ENCODE measurements at regions not wholly inside any gene's neighbourhood (a gene's known extent, or its start where the extent isn't known, plus 50 kb on each side); places are given as distances from the start of the nearest gene placed in this dataset.

- H3K9ac ChIP-seq (ENCODE audit: low read length) = no peak overlapping the region
- H3K27ac ChIP-seq (ENCODE audit: low read depth, low read length) = no peak overlapping the region
- H3K27me3 ChIP-seq (ENCODE audit: control insufficient read depth in 1 of 2, insufficient read depth in 2 of 2, low read length in 2 of 2) = no peaks in the 10 kb centered on the region
- H3K4me3 ChIP-seq (ENCODE audit: low read depth in 1 of 2, low read length in 2 of 2) = no peak overlapping the region
- H3K36me3 ChIP-seq (ENCODE audit: insufficient read depth, low read length) = no peaks in the 10 kb centered on the region
- peaks cover 3% of the 10 kb centered on the region for H3K9me3 ChIP-seq (ENCODE audit: low read length)
- H3K4me1 ChIP-seq (ENCODE audit: insufficient read depth, low read length) = no peaks in the 10 kb centered on the region
Observed at GRCh38 chr9:80954521-80954920, 734.8 kb downstream of the TLE1 start.

GRCh38 chr9:80952363-80952922, 736.9 kb downstream of the TLE1 start:
- Histone ChIP-seq H3K4me1 (ENCODE audit: insufficient read depth, low read length) (no peaks in the 10 kb centered on the region), H3K27me3 (ENCODE audit: control insufficient read depth in 1 of 2, insufficient read depth in 2 of 2, low read length in 2 of 2) (no peaks in the 10 kb centered on the region), H3K36me3 (ENCODE audit: insufficient read depth, low read length) (no peaks in the 10 kb centered on the region), H3K9ac (ENCODE audit: low read length) (no peak overlapping the region), H3K9me3 (ENCODE audit: low read length) (no peaks in the 10 kb centered on the region), H3K4me3 (ENCODE audit: low read depth in 1 of 2, low read length in 2 of 2) (no peak overlapping the region), H3K27ac (ENCODE audit: low read depth, low read length) (no peak overlapping the region)

GRCh38 chr9:80951675-80952074, 737.7 kb downstream of the TLE1 start:
- Histone ChIP-seq H3K36me3 (ENCODE audit: insufficient read depth, low read length) (no peaks in the 10 kb centered on the region), H3K4me1 (ENCODE audit: insufficient read depth, low read length) (no peaks in the 10 kb centered on the region), H3K4me3 (ENCODE audit: low read depth in 1 of 2, low read length in 2 of 2) (no peak overlapping the region), H3K9ac (ENCODE audit: low read length) (no peak overlapping the region), H3K9me3 (ENCODE audit: low read length) (no peaks in the 10 kb centered on the region), H3K27ac (ENCODE audit: low read depth, low read length) (no peak overlapping the region), H3K27me3 (ENCODE audit: control insufficient read depth in 1 of 2, insufficient read depth in 2 of 2, low read length in 2 of 2) (no peaks in the 10 kb centered on the region)

- Histone ChIP-seq H3K36me3 (ENCODE audit: insufficient read depth, low read length) (no peaks in the 10 kb centered on the region), H3K27ac (ENCODE audit: low read depth, low read length) (no peak overlapping the region), H3K9ac (ENCODE audit: low read length) (no peak overlapping the region), H3K9me3 (ENCODE audit: low read length) (no peaks in the 10 kb centered on the region), H3K27me3 (ENCODE audit: control insufficient read depth in 1 of 2, insufficient read depth in 2 of 2, low read length in 2 of 2) (no peaks in the 10 kb centered on the region), H3K4me1 (ENCODE audit: insufficient read depth, low read length) (no peaks in the 10 kb centered on the region), H3K4me3 (ENCODE audit: low read depth in 1 of 2, low read length in 2 of 2) (no peak overlapping the region)
Observed at GRCh38 chr9:80948876-80949275, 740.5 kb downstream of the TLE1 start.

DNA sequence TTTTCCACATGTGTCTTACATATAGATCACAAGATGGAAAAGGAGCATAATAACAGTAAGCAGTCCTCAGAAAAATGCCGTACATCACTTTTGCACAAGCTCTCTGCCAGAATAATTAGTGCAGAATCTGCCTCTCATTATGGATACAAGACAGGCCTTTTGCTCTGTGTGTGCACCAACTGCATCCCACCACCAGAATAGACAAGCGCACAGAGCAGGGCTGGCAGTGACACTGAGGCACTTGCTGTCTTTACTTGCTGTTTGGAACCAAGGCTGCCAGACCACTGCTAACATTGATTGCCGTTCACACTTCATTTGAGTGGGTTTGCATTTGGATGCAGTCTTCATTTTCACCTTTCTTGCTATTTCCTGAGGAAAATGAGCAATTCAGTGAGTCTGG, 741.3 kb downstream of the TLE1 start:
- no peak overlapping the region for H3K27ac ChIP-seq (ENCODE audit: low read depth, low read length)
- H3K9ac ChIP-seq (ENCODE audit: low read length) = no peak overlapping the region
- no peaks in the 10 kb centered on the region for H3K36me3 ChIP-seq (ENCODE audit: insufficient read depth, low read length)
- no peaks in the 10 kb centered on the region for H3K27me3 ChIP-seq (ENCODE audit: control insufficient read depth in 1 of 2, insufficient read depth in 2 of 2, low read length in 2 of 2)
- H3K9me3 ChIP-seq (ENCODE audit: low read length) = no peaks in the 10 kb centered on the region
- no peak overlapping the region for H3K4me3 ChIP-seq (ENCODE audit: low read depth in 1 of 2, low read length in 2 of 2)
- no peaks in the 10 kb centered on the region for H3K4me1 ChIP-seq (ENCODE audit: insufficient read depth, low read length)

DNA sequence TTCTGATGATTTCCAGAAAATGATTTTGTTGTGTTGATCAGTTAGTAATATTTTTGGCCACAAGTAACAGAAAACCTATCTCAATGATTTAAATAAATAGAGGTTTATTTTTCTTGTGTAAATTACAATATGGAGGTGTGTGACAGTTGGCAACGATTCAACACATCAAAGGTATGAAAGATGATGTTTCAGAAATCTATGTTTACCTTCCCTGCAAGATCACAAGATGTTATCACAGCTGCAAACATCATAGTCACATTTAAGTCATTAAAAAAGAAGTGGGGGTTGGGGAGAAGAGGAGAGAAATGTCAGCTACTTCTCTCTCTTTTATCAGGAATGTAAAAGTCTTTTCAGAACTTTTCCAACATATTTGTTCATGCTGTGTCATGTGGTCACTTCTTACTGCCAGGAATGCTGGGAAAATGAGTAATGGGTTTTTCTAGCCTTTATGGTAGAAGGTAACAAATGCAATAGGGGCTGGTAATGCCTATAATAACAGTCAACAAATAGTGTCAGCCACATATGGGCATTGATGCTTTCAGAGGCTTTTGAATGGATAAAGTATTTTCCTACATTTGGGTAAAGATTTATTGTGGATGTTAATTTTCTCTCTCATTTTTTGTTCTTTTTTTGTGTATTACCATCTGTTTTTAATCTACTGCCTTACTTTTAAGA, 742.7 kb downstream of the TLE1 start:
- Histone ChIP-seq H3K27ac (ENCODE audit: low read depth, low read length) (no peak overlapping the region), H3K27me3 (ENCODE audit: control insufficient read depth in 1 of 2, insufficient read depth in 2 of 2, low read length in 2 of 2) (no peaks in the 10 kb centered on the region), H3K4me1 (ENCODE audit: insufficient read depth, low read length) (no peaks in the 10 kb centered on the region), H3K9ac (ENCODE audit: low read length) (no peak overlapping the region), H3K36me3 (ENCODE audit: insufficient read depth, low read length) (no peaks in the 10 kb centered on the region), H3K9me3 (ENCODE audit: low read length) (no peaks in the 10 kb centered on the region), H3K4me3 (ENCODE audit: low read depth in 1 of 2, low read length in 2 of 2) (no peak overlapping the region)

GRCh38 chr9:80945436-80945835, 743.9 kb downstream of the TLE1 start:
- Histone ChIP-seq H3K9ac (ENCODE audit: low read length) (no peak overlapping the region), H3K4me3 (ENCODE audit: low read depth in 1 of 2, low read length in 2 of 2) (no peak overlapping the region), H3K36me3 (ENCODE audit: insufficient read depth, low read length) (no peaks in the 10 kb centered on the region), H3K9me3 (ENCODE audit: low read length) (no peaks in the 10 kb centered on the region), H3K27me3 (ENCODE audit: control insufficient read depth in 1 of 2, insufficient read depth in 2 of 2, low read length in 2 of 2) (no peaks in the 10 kb centered on the region), H3K27ac (ENCODE audit: low read depth, low read length) (no peak overlapping the region), H3K4me1 (ENCODE audit: insufficient read depth, low read length) (no peaks in the 10 kb centered on the region)

DNA sequence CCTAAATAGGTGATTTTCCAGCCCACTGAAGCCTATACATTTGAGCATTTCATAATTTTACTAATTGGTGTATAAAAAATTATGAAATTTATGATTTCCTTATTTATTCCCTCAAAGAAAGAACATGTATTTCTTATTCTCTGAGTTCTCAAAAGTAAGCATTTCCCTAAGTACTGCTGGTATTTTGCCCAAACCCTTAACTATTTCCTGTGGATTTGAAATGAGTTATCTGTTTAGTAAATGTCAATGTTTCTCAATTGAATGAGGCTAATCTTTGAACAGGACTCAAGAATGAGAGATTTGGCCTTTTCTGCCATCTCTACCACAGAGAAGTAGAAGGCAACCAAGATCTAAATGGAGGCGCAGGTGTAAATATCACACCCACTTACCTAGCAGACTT, 751.7 kb downstream of the TLE1 start:
- no peaks in the 10 kb centered on the region for H3K9me3 ChIP-seq (ENCODE audit: low read length)
- H3K4me1 ChIP-seq (ENCODE audit: insufficient read depth, low read length) = no peaks in the 10 kb centered on the region
- H3K4me3 ChIP-seq (ENCODE audit: low read depth in 1 of 2, low read length in 2 of 2) = no peak overlapping the region
- no peak overlapping the region for H3K9ac ChIP-seq (ENCODE audit: low read length)
- no peaks in the 10 kb centered on the region for H3K27me3 ChIP-seq (ENCODE audit: control insufficient read depth in 1 of 2, insufficient read depth in 2 of 2, low read length in 2 of 2)
- no peaks in the 10 kb centered on the region for H3K36me3 ChIP-seq (ENCODE audit: insufficient read depth, low read length)
- H3K27ac ChIP-seq (ENCODE audit: low read depth, low read length) = no peak overlapping the region

DNA sequence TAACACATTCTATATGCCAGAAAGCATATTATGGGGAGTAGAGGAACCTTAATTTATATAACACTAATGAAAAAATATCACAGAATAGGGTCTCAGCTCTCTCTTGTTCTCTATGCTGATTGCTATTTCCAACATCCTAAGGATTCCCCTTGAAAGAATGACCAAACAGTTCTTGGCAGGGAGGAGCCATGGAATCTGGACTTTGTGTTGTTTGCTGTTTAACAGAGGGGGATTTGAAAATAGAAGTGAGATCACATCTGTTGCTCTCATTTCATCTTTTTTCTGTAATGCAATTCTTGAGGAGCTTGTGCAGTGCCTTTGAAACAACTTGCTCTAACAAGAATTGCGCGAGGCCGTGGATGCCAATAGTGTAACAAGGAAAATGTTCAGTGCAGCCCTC, 755.3 kb downstream of the TLE1 start:
- Histone ChIP-seq H3K36me3 (ENCODE audit: insufficient read depth, low read length) (no peaks in the 10 kb centered on the region), H3K4me3 (ENCODE audit: low read depth in 1 of 2, low read length in 2 of 2) (no peak overlapping the region), H3K4me1 (ENCODE audit: insufficient read depth, low read length) (no peaks in the 10 kb centered on the region), H3K27ac (ENCODE audit: low read depth, low read length) (no peak overlapping the region), H3K27me3 (ENCODE audit: control insufficient read depth in 1 of 2, insufficient read depth in 2 of 2, low read length in 2 of 2) (no peaks in the 10 kb centered on the region), H3K9me3 (ENCODE audit: low read length) (no peaks in the 10 kb centered on the region), H3K9ac (ENCODE audit: low read length) (no peak overlapping the region)

GRCh38 chr9:80932947-80933780, 756.2 kb downstream of the TLE1 start:
- H3K9ac ChIP-seq (ENCODE audit: low read length) = no peak overlapping the region
- H3K9me3 ChIP-seq (ENCODE audit: low read length) = no peaks in the 10 kb centered on the region
- H3K4me3 ChIP-seq (ENCODE audit: low read depth in 1 of 2, low read length in 2 of 2) = no peak overlapping the region
- H3K36me3 ChIP-seq (ENCODE audit: insufficient read depth, low read length) = no peaks in the 10 kb centered on the region
- no peak overlapping the region for H3K27ac ChIP-seq (ENCODE audit: low read depth, low read length)
- no peaks in the 10 kb centered on the region for H3K27me3 ChIP-seq (ENCODE audit: control insufficient read depth in 1 of 2, insufficient read depth in 2 of 2, low read length in 2 of 2)
- H3K4me1 ChIP-seq (ENCODE audit: insufficient read depth, low read length) = no peaks in the 10 kb centered on the region

DNA sequence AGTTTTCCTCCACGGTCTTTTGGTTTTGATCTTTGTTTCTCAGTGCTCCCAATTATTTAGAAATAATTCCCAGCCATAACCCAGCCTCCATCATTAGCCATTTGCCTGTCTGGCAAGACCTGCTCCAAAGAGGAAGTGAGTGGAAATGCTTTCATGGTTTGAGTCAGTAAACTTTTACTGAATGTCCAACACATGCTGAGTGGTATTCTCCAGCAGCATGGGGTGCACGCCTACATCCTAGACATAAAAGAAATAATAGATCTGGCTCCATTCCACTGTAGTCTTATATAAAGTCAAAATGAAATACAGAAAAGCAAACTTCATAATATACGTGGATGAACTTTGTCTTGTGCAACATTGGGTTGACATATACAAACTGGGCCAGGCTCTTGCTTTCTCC, 757.2 kb downstream of the TLE1 start:
- H3K36me3 ChIP-seq (ENCODE audit: insufficient read depth, low read length) = no peaks in the 10 kb centered on the region
- H3K27ac ChIP-seq (ENCODE audit: low read depth, low read length) = no peak overlapping the region
- no peaks in the 10 kb centered on the region for H3K4me1 ChIP-seq (ENCODE audit: insufficient read depth, low read length)
- H3K4me3 ChIP-seq (ENCODE audit: low read depth in 1 of 2, low read length in 2 of 2) = no peak overlapping the region
- no peak overlapping the region for H3K9ac ChIP-seq (ENCODE audit: low read length)
- no peaks in the 10 kb centered on the region for H3K27me3 ChIP-seq (ENCODE audit: control insufficient read depth in 1 of 2, insufficient read depth in 2 of 2, low read length in 2 of 2)
- H3K9me3 ChIP-seq (ENCODE audit: low read length) = no peaks in the 10 kb centered on the region

All from muscle layer of colon (tissue), 2 donors.